ENCODE measurements at regions not wholly inside any gene's neighbourhood (a gene's known extent, or its start where the extent isn't known, plus 50 kb on each side); places are given as distances from the start of the nearest gene placed in this dataset.

- H3K4me2 ChIP-seq (ENCODE audit: insufficient read depth, low read length) = peak overlapping the region; percentile 4
- H3K9me3 ChIP-seq (ENCODE audit: low read depth, low read length) = no peaks in the 10 kb centered on the region
- no peaks in the 10 kb centered on the region for H3K79me2 ChIP-seq (ENCODE audit: insufficient read depth, low read length)
- H3K4me1 ChIP-seq (ENCODE audit: insufficient read depth, low read length) = peaks cover 20% of the 10 kb centered on the region
- H3K4me3 ChIP-seq (ENCODE audit: insufficient read depth, low read length) = no peak overlapping the region
- no peak overlapping the region for H2AFZ ChIP-seq (ENCODE audit: low read length)
- peak overlapping the region; percentile 42 for H3K27ac ChIP-seq (ENCODE audit: low read depth, low read length)
- H4K20me1 ChIP-seq (ENCODE audit: insufficient read depth, low read length) = no peaks in the 10 kb centered on the region
- no peaks in the 10 kb centered on the region for H3K36me3 ChIP-seq (ENCODE audit: insufficient read depth, low read length)
- DNase-seq (ENCODE audit: insufficient read length, low spot score, missing footprints) = no peak
- H3K27me3 ChIP-seq (ENCODE audit: insufficient read depth, low read length) = no peaks in the 10 kb centered on the region
- no peak for TF ChIP-seq CTCF (IDR thresholded peaks at IDR 0.05; ENCODE audit: extremely low read depth, low read depth, low read length)
Measured at GRCh38 chr18:53795610-53796009, 428.9 kb downstream of the MBD2 start.

GRCh38 chr18:53795061-53795460 is 429.4 kb downstream of the MBD2 start:
- Histone ChIP-seq H3K27me3 (ENCODE audit: insufficient read depth, low read length) (no peaks in the 10 kb centered on the region), H3K9me3 (ENCODE audit: low read depth, low read length) (no peaks in the 10 kb centered on the region), H3K4me1 (ENCODE audit: insufficient read depth, low read length) (peaks cover 20% of the 10 kb centered on the region), H3K4me3 (ENCODE audit: insufficient read depth, low read length) (no peak overlapping the region), H3K36me3 (ENCODE audit: insufficient read depth, low read length) (no peaks in the 10 kb centered on the region), H2AFZ (ENCODE audit: low read length) (no peak overlapping the region), H3K79me2 (ENCODE audit: insufficient read depth, low read length) (no peaks in the 10 kb centered on the region), H3K4me2 (ENCODE audit: insufficient read depth, low read length) (no peak overlapping the region), H3K27ac (ENCODE audit: low read depth, low read length) (no peak overlapping the region), H4K20me1 (ENCODE audit: insufficient read depth, low read length) (no peaks in the 10 kb centered on the region)
- TF ChIP-seq CTCF (IDR thresholded peaks at IDR 0.05; ENCODE audit: extremely low read depth, low read depth, low read length) = no peak
- DNase-seq (ENCODE audit: insufficient read length, low spot score, missing footprints) = no peak

- Histone ChIP-seq H3K36me3 (ENCODE audit: insufficient read depth, low read length) (no peaks in the 10 kb centered on the region), H3K9me3 (ENCODE audit: low read depth, low read length) (no peaks in the 10 kb centered on the region), H3K79me2 (ENCODE audit: insufficient read depth, low read length) (no peaks in the 10 kb centered on the region), H3K4me1 (ENCODE audit: insufficient read depth, low read length) (peaks cover 13% of the 10 kb centered on the region), H2AFZ (ENCODE audit: low read length) (no peak overlapping the region), H4K20me1 (ENCODE audit: insufficient read depth, low read length) (no peaks in the 10 kb centered on the region), H3K4me2 (ENCODE audit: insufficient read depth, low read length) (no peak overlapping the region), H3K4me3 (ENCODE audit: insufficient read depth, low read length) (no peak overlapping the region), H3K27ac (ENCODE audit: low read depth, low read length) (no peak overlapping the region), H3K27me3 (ENCODE audit: insufficient read depth, low read length) (no peaks in the 10 kb centered on the region)
- no peak for DNase-seq (ENCODE audit: insufficient read length, low spot score, missing footprints)
- no peak for TF ChIP-seq CTCF (IDR thresholded peaks at IDR 0.05; ENCODE audit: extremely low read depth, low read depth, low read length)
Measured at GRCh38 chr18:53792762-53793161, 431.7 kb downstream of the MBD2 start.

GRCh38 chr18:53790786-53791185 is 433.7 kb downstream of the MBD2 start:
- Histone ChIP-seq H3K4me1 (ENCODE audit: insufficient read depth, low read length) (peaks cover 3% of the 10 kb centered on the region), H3K4me3 (ENCODE audit: insufficient read depth, low read length) (no peak overlapping the region), H3K9me3 (ENCODE audit: low read depth, low read length) (no peaks in the 10 kb centered on the region), H2AFZ (ENCODE audit: low read length) (no peak overlapping the region), H3K27ac (ENCODE audit: low read depth, low read length) (no peak overlapping the region), H3K4me2 (ENCODE audit: insufficient read depth, low read length) (no peak overlapping the region), H3K79me2 (ENCODE audit: insufficient read depth, low read length) (no peaks in the 10 kb centered on the region), H3K27me3 (ENCODE audit: insufficient read depth, low read length) (no peaks in the 10 kb centered on the region), H4K20me1 (ENCODE audit: insufficient read depth, low read length) (no peaks in the 10 kb centered on the region), H3K36me3 (ENCODE audit: insufficient read depth, low read length) (no peaks in the 10 kb centered on the region)
- no peak for TF ChIP-seq CTCF (IDR thresholded peaks at IDR 0.05; ENCODE audit: extremely low read depth, low read depth, low read length)
- no peak for DNase-seq (ENCODE audit: insufficient read length, low spot score, missing footprints)
